ENCODE measurements at regions not wholly inside any gene's neighbourhood (a gene's known extent, or its start where the extent isn't known, plus 50 kb on each side); places are given as distances from the start of the nearest gene placed in this dataset.

DNA sequence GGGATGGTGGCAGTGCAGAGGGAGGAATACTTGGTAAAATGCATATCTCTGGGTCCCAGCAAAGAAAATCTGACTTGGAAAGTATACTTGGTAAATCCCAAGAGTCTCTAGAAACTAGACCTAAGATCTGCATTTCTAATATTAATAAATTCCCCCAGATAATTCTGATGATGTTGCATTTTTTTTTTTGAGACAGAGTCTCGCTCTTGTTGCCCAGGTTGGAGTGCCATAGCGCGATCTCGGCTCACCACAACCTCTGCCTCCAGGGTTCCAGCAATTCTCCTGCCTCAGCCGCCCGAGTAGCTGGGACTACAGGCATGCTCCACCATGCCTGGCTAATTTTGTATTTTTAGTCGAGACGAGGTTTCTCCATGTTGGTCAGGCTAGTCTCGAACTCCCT is 97.9 kb upstream of the ANK3 start:
- H3K4me3 ChIP-seq: no peak overlapping the region

GRCh38 chr10:60485025-60485424 is 95.3 kb upstream of the ANK3 start:
- Histone ChIP-seq H3K27me3 (no peaks in the 10 kb centered on the region), H3K4me1 (no peaks in the 10 kb centered on the region), H3K4me3 (no peak overlapping the region), H3K27ac (no peak overlapping the region), H3K36me3 (ENCODE audit: low read depth, missing control alignments) (no peaks in the 10 kb centered on the region), H3K9me3 (no peaks in the 10 kb centered on the region)
- no peak for TF ChIP-seq POLR2A (IDR thresholded peaks at IDR 0.05)
- 81 to 95% methylated on average over 5 of the region's 5 CpGs for WGBS, 2 donors
- no peak for DNase-seq
- intact Hi-C loops (cut with DNase I; ENCODE audit: low total_unique reads): no loop called here

More for the DNA sequence above, 97.9 kb upstream of the ANK3 start:
- DNase-seq: no peak
- intact Hi-C loops (cut with DNase I; ENCODE audit: low total_unique reads): no loop called here
- H3K4me1 ChIP-seq: no peaks in the 10 kb centered on the region
- WGBS, 2 donors: 95% methylated on average over 9 of the region's 9 CpGs
- no peaks in the 10 kb centered on the region for H3K36me3 ChIP-seq (ENCODE audit: low read depth, missing control alignments)
- no peak for TF ChIP-seq POLR2A (IDR thresholded peaks at IDR 0.05)
- TF ChIP-seq CTCF (IDR thresholded peaks at IDR 0.05): no peak
- H3K9me3 ChIP-seq: no peaks in the 10 kb centered on the region
- no peaks in the 10 kb centered on the region for H3K27me3 ChIP-seq
- H3K27ac ChIP-seq: no peak overlapping the region

DNA sequence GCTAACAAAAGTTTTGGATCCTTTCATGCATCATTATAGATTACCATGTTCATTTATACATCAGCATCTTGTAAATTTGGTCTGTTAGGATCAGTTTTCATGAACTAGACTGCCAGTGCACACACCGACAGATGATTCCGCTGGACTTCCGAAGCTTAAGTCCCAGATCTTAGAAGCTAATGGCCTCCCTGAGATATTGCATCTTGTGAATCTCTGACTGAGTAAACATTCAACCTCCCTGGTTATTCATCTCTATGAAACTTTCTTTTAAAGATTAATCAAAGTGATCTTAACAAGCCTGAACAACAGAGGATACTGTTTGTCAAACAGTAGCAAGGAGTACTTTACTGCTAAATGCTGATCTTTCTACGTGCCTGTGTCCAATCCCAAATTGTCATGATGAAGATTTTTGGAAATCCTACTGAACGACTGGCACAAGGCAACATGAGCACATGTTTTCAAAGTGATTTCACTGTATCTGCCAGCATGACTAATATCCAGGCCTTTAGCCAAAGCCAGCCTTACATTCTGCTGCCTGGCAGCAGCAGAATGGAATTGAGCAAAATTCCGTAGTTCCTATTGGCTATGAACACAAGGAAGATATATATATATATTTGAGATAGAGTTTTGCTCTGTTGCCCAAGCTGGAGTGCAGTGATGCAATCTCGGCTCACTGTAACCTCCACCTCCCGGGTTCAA is 91.3 kb upstream of the ANK3 start:
- H3K9me3 ChIP-seq: no peaks in the 10 kb centered on the region
- H3K4me1 ChIP-seq: no peaks in the 10 kb centered on the region
- H3K27ac ChIP-seq: no peak overlapping the region
- intact Hi-C loops (cut with DNase I; ENCODE audit: low total_unique reads): no loop called here
- H3K27me3 ChIP-seq: no peaks in the 10 kb centered on the region
- peak; percentile 21 for DNase-seq
- no peaks in the 10 kb centered on the region for H3K36me3 ChIP-seq (ENCODE audit: low read depth, missing control alignments)
- WGBS, 2 donors: 83% methylated on average over 8 of the region's 8 CpGs
- TF ChIP-seq CTCF (IDR thresholded peaks at IDR 0.05): no peak
- no peak for TF ChIP-seq POLR2A (IDR thresholded peaks at IDR 0.05)
- H3K4me3 ChIP-seq: no peak overlapping the region

DNA sequence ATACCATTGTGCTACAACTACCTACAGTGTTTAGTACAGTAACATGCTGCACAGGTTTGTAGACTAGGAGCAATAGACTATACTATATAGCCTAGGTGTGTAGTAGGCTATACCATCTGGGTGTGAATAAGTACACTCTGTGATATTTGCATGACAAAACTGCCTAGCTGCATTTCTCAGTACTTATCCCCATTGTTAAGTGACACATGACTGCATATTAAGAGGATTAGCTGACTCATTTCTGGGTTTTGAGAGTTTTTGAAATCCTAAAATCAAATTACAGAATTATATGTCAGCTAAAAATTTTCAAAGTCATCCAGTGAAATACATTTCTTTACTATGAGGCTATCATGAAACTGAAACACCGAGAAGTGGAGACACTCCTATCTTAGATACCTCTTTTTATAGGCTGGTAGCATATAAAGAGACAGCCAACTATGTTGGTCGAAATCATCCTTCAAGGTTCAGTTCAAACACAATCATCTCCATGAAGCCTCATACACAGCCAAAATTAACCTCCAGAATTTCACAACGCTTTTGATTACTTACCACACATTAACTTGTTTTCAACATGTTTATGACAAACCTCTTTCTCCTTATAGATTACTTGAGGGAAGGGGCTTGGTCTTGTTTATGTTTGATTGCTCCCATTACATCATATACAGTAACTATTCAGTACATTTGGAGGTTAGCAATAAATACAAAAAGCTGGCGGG is 89.8 kb upstream of the ANK3 start:
- DNase-seq: no peak
- Histone ChIP-seq H3K27me3 (no peaks in the 10 kb centered on the region), H3K4me3 (no peak overlapping the region), H3K36me3 (ENCODE audit: low read depth, missing control alignments) (no peaks in the 10 kb centered on the region), H3K4me1 (no peaks in the 10 kb centered on the region), H3K27ac (no peak overlapping the region), H3K9me3 (no peaks in the 10 kb centered on the region)
- TF ChIP-seq CTCF (IDR thresholded peaks at IDR 0.05) (no peak), POLR2A (IDR thresholded peaks at IDR 0.05) (no peak)
- intact Hi-C loops (cut with DNase I; ENCODE audit: low total_unique reads): no loop called here
- WGBS, 2 donors: 85 to 90% methylated on average over 4 of the region's 4 CpGs

- Histone ChIP-seq H3K9me3 (no peaks in the 10 kb centered on the region), H3K36me3 (ENCODE audit: low read depth, missing control alignments) (no peaks in the 10 kb centered on the region), H3K27ac (no peak overlapping the region), H3K27me3 (no peaks in the 10 kb centered on the region), H3K4me1 (no peaks in the 10 kb centered on the region), H3K4me3 (no peak overlapping the region)
- no peak for DNase-seq
- WGBS, 2 donors: 95 to 97% methylated on average over 2 of the region's 2 CpGs
- TF ChIP-seq CTCF (IDR thresholded peaks at IDR 0.05): no peak
- TF ChIP-seq POLR2A (IDR thresholded peaks at IDR 0.05): no peak
- intact Hi-C loops (cut with DNase I; ENCODE audit: low total_unique reads): no loop called here
Observed at GRCh38 chr10:60476451-60476850, 86.8 kb upstream of the ANK3 start.
